AG04449 (cell line): ENCODE measurements at regions not wholly inside any gene's neighbourhood (a gene's known extent, or its start where the extent isn't known, plus 50 kb on each side); places are given as distances from the start of the nearest gene placed in this dataset.
A peak's percentile ranks its signal among the peaks of the same experiment; 100 is the strongest.

Source experiments
- CTCF ChIA-PET: fragments of 350-600 bp; formaldehyde crosslinking; extraction: SDS; loops from one replicate; lab custom pipeline; 2021; ENCODE audit warnings: antibody characterized with exemption; lab: Yijun Ruan, JAX
- POLR2A ChIA-PET: fragments of 400-600, 350-600 bp; formaldehyde crosslinking; extraction: SDS; loops from one replicate; lab custom pipeline; 2020; ENCODE audit warnings: antibody characterized with exemption, inconsistent platforms; lab: Yijun Ruan, JAX
- DNase-seq: peaks from one replicate; pipeline ENCODE4 v3.0.0-alpha.2; 2010; ENCODE audit warnings: low read depth, low spot score
- H3K4me3 ChIP-seq: 2 replicates; pipeline ENCODE4 v1.5.1; 2011; ENCODE audit warnings: low read depth, mild to moderate bottlenecking, control low read depth, low read length
- CTCF ChIP-seq: IDR thresholded peaks from one replicate; pipeline ENCODE4 v1.5.1; 2011; ENCODE audit warnings: mild to moderate bottlenecking, moderate library complexity, low read length, control low read depth, inconsistent platforms; ENCODE audit not compliant: insufficient read depth; ENCODE audit errors: missing control alignments

GRCh38 chr4:114273238-114273637 lies 293.8 kb upstream of the ARSJ start:
- POLR2A ChIA-PET, result no interaction called here

GRCh38 chr4:114277690-114278089 lies 298.2 kb upstream of the ARSJ start:
- peak; percentile 42 for DNase-seq
- ChIA-PET CTCF (interaction anchor here (2.0 kb wide), 1 partner anchor 298 kb away, joined by 4 read pairs; the partner anchor contains the start of gene ARSJ), POLR2A (no interaction called here)
- no peak overlapping the region for H3K4me3 ChIP-seq
- no peak for TF ChIP-seq CTCF

More at GRCh38 chr4:114273238-114273637, 293.8 kb upstream of the ARSJ start:
- CTCF ChIA-PET, result interaction anchor here (1.5 kb wide), 1 partner anchor 109 kb away, joined by 3 read pairs; no protein-coding TSS in a partner anchor
- DNase-seq, result no peak
- no peak overlapping the region for H3K4me3 ChIP-seq
- TF ChIP-seq CTCF, result no peak

- ChIA-PET POLR2A (no interaction called here), CTCF (no interaction called here)
- TF ChIP-seq CTCF, result no peak
- no peak for DNase-seq
- no peak overlapping the region for H3K4me3 ChIP-seq
These were observed 299.6 kb upstream of the ARSJ start for GRCh38 chr4:114279066-114279465.

- DNase-seq, result no peak
- ChIA-PET CTCF (no interaction called here), POLR2A (no interaction called here)
- TF ChIP-seq CTCF, result no peak
- H3K4me3 ChIP-seq, result no peak overlapping the region
These were observed 300.3 kb upstream of the ARSJ start for GRCh38 chr4:114279711-114280110.

- DNase-seq, result no peak
- no peak overlapping the region for H3K4me3 ChIP-seq
- no peak for TF ChIP-seq CTCF
- POLR2A ChIA-PET, result no interaction called here
- CTCF ChIA-PET, result no interaction called here
These were observed 301.2 kb upstream of the ARSJ start for GRCh38 chr4:114280645-114281044.

GRCh38 chr4:114281164-114281960 lies 301.9 kb upstream of the ARSJ start:
- ChIA-PET POLR2A (no interaction called here), CTCF (no interaction called here)
- H3K4me3 ChIP-seq, result no peak overlapping the region
- no peak for TF ChIP-seq CTCF
- DNase-seq, result peak; percentile 87
